ENCODE measurements at regions not wholly inside any gene's neighbourhood (a gene's known extent, or its start where the extent isn't known, plus 50 kb on each side); places are given as distances from the start of the nearest gene placed in this dataset.

- no peak for TF ChIP-seq CTCF (IDR thresholded peaks at IDR 0.05)
- DNase-seq (ENCODE audit: low spot score), result no peak
- H3K27ac ChIP-seq, result no peak overlapping the region
- no peak overlapping the region for H3K4me3 ChIP-seq
Observed at GRCh38 chr6:140303218-140303949, 928.9 kb upstream of the CITED2 start.

DNA sequence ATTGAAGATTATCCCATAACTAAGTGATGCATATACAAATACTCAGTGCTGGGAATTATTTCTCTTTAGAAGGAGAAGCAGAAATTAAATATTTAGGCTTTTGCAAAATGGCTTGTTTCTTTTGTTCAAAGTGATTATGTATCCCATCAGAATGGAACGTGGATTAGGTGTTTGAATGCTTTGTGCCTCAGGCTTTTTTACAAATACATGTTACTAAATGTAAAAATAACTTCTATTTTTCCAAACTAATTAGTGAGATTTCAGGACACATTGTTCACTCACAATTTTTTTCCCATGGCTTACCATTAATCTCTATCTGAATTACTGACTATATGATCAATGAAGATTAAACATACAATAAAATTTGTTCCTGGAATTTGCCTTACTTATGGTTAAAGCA, 925.9 kb upstream of the CITED2 start:
- Histone ChIP-seq H3K4me3 (no peak overlapping the region), H3K27ac (no peak overlapping the region)
- DNase-seq (ENCODE audit: low spot score), result no peak
- TF ChIP-seq CTCF (IDR thresholded peaks at IDR 0.05), result no peak

DNA sequence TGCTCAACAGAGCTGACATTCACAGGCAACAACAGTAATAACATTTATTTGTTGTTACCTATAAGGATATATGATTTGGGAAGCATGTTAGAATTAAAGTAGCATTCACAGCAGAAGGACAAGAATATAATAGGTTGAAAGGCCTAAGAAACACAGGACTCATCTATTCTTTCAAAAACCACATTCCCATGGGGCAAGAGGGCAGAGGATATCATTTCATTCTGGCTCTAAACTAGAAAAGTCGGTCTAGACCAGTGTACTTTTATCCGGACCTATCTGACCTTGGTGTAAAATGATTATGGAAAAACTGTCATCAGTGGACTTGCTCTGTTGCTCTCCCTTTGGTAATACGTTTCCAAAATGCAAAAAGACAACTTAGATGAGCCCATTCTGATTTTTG, 914.7 kb upstream of the CITED2 start:
- H3K27ac ChIP-seq, result no peak overlapping the region
- no peak for TF ChIP-seq CTCF (IDR thresholded peaks at IDR 0.05)

DNA sequence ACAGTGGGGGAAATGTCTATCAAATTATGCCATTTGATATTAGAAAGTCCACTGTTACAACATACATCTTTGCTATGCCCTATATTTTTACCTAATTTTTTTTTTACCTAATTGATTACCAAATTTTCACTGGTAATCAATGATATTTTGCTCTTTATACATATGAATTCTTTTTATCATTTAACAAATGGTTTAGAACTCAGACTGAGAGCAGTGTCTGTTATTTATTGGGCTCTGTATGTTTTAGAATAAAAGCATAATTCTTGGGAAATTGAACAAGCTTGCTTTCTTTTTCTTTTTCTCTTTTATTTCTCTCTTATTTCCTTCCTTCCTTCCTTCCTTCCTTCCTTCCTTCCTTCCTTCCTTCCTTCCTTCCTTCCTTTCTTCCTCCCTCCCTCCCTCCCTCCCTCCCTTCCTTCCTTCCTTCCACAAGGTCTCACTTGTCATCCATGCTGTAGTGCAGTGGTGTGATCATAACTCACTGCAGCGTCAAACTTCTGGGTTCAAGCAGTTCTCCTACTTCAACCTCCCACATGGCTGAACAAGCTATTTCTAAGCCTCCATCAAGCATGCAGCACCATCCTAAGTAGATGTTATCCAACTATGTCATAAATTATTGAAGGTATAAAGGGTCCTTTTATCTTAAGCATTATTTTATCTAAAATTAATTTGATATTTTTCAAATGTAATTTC, 911.7 kb upstream of the CITED2 start:
- no peak overlapping the region for H3K4me3 ChIP-seq
- no peak overlapping the region for H3K27ac ChIP-seq
- no peak for DNase-seq (ENCODE audit: low spot score)
- no peak for TF ChIP-seq CTCF (IDR thresholded peaks at IDR 0.05)

More for the DNA sequence above, 914.7 kb upstream of the CITED2 start:
- H3K4me3 ChIP-seq, result no peak overlapping the region
- no peak for DNase-seq (ENCODE audit: low spot score)

- no peak for DNase-seq (ENCODE audit: low spot score)
- TF ChIP-seq CTCF (IDR thresholded peaks at IDR 0.05), result no peak
- Histone ChIP-seq H3K4me3 (no peak overlapping the region), H3K27ac (no peak overlapping the region)
Observed at GRCh38 chr6:140285471-140285870, 911.0 kb upstream of the CITED2 start.

- no peak for TF ChIP-seq CTCF (IDR thresholded peaks at IDR 0.05)
- DNase-seq (ENCODE audit: low spot score), result no peak
- H3K27ac ChIP-seq, result no peak overlapping the region
- H3K4me3 ChIP-seq, result no peak overlapping the region
Observed at GRCh38 chr6:140284871-140285270, 910.4 kb upstream of the CITED2 start.

GRCh38 chr6:140283197-140283596, 908.7 kb upstream of the CITED2 start:
- Histone ChIP-seq H3K27ac (no peak overlapping the region), H3K4me3 (no peak overlapping the region)
- TF ChIP-seq CTCF (IDR thresholded peaks at IDR 0.05), result no peak
- DNase-seq (ENCODE audit: low spot score), result no peak

Data from coronary artery (tissue), 2 donors.